Neuronal stem cell (in vitro differentiated cells): ENCODE measurements at regions not wholly inside any gene's neighbourhood (a gene's known extent, or its start where the extent isn't known, plus 50 kb on each side); places are given as distances from the start of the nearest gene placed in this dataset.
"Not testable (repeated sequence)": the region's sequence is repeated elsewhere in the genome, so short reads cannot be mapped to it uniquely, and the experiment has no call there.

ENCODE experiments used
- DNase-seq: peaks from one replicate; pipeline ENCODE4 v3.0.0-alpha.2; 2013; ENCODE audit warnings: low spot score
- H2AFZ ChIP-seq: one replicate; pipeline ENCODE4 v1.6.1; 2013; ENCODE audit warnings: mild to moderate bottlenecking, low read length, inconsistent platforms
- H2AK5ac ChIP-seq: 2 replicates; pipeline ENCODE4 v1.6.1; 2013; ENCODE audit warnings: low read depth, mild to moderate bottlenecking, inconsistent platforms, low read length, moderate library complexity, mixed read lengths
- H2BK120ac ChIP-seq: 2 replicates; pipeline ENCODE4 v1.6.1; 2013; ENCODE audit warnings: low read depth, mild to moderate bottlenecking, inconsistent platforms, low read length, moderate library complexity, mixed read lengths
- H2BK12ac ChIP-seq: one replicate; pipeline ENCODE4 v1.6.1; 2013; ENCODE audit warnings: low read length, inconsistent platforms
- H2BK15ac ChIP-seq: 2 replicates; pipeline ENCODE4 v1.6.1; 2013; ENCODE audit warnings: mild to moderate bottlenecking, low read length, inconsistent platforms, mixed read lengths
- H2BK5ac ChIP-seq: one replicate; pipeline ENCODE4 v1.6.1; 2013; ENCODE audit warnings: inconsistent platforms, mild to moderate bottlenecking, low read length, moderate library complexity
- H3K14ac ChIP-seq: one replicate; pipeline ENCODE4 v1.6.1; 2013; ENCODE audit warnings: low read length, inconsistent platforms
- H3K18ac ChIP-seq: 2 replicates; pipeline ENCODE4 v1.6.1; 2013; ENCODE audit warnings: low read length, inconsistent platforms
- H3K23ac ChIP-seq: 2 replicates; pipeline ENCODE4 v1.6.1; 2013; ENCODE audit warnings: low read depth, mild to moderate bottlenecking, mixed read lengths, low read length, inconsistent platforms; ENCODE audit not compliant: poor library complexity
- H3K27ac ChIP-seq: replicated peaks from 3 replicates; pipeline ENCODE4 v1.5.1; 2013; ENCODE audit warnings: low read length, inconsistent platforms
- H3K27me3 ChIP-seq, 3 experiments: 2 replicates each; pipeline ENCODE4 v1.6.1; 2013; ENCODE audit warnings: low read length in 3 of 3, mild to moderate bottlenecking in 2 of 3, inconsistent platforms in 1 of 3, low read depth in 1 of 3, mixed read lengths in 1 of 3, moderate library complexity in 1 of 3; ENCODE audit not compliant: control insufficient read depth in 3 of 3, insufficient read depth in 3 of 3
- H3K36me3 ChIP-seq, 2 donors: replicated peaks in 1 of 2; 2 replicates each; pipeline ENCODE4 v1.6.1; 2013; ENCODE audit warnings: low read length in 2 of 2; ENCODE audit not compliant: control insufficient read depth in 2 of 2, insufficient read depth in 2 of 2
- H3K4ac ChIP-seq: 2 replicates; pipeline ENCODE4 v1.6.1; 2013; ENCODE audit warnings: inconsistent platforms, mild to moderate bottlenecking, low read length, moderate library complexity
- H3K4me1 ChIP-seq, 2 donors: 1 replicate in 1 of 2; 2 replicates in 1 of 2; pipeline ENCODE4 v1.6.1; 2013; ENCODE audit warnings: low read length in 2 of 2, low read depth in 1 of 2; ENCODE audit not compliant: control insufficient read depth in 2 of 2, insufficient read depth in 1 of 2
- H3K4me2 ChIP-seq: one replicate; pipeline ENCODE4 v1.6.1; 2013; ENCODE audit warnings: mild to moderate bottlenecking, low read length, inconsistent platforms; ENCODE audit not compliant: insufficient read depth, poor library complexity, severe bottlenecking
- H3K4me3 ChIP-seq, 2 donors: 2 replicates each; pipeline ENCODE4 v1.5.1; 2013; ENCODE audit warnings: low read length in 2 of 2, mild to moderate bottlenecking in 2 of 2, inconsistent platforms in 1 of 2, moderate library complexity in 1 of 2
- H3K79me1 ChIP-seq: one replicate; pipeline ENCODE4 v1.6.1; 2013; ENCODE audit warnings: low read depth, mild to moderate bottlenecking, inconsistent platforms, low read length, moderate library complexity
- H3K9ac ChIP-seq: one replicate; pipeline ENCODE4 v1.6.1; 2013; ENCODE audit warnings: mild to moderate bottlenecking, low read depth, low read length, inconsistent platforms; ENCODE audit not compliant: poor library complexity
- H3K9me3 ChIP-seq, 2 donors: replicated peaks in 1 of 2; 2 replicates each; pipeline versions ENCODE3 to v1.6.1; 2013; ENCODE audit warnings: low read length in 2 of 2, mild to moderate bottlenecking in 2 of 2, inconsistent platforms in 1 of 2, low read depth in 1 of 2, mixed read lengths in 1 of 2, moderate library complexity in 1 of 2; ENCODE audit not compliant: control insufficient read depth in 2 of 2, insufficient read depth in 1 of 2
- H4K8ac ChIP-seq: one replicate; pipeline ENCODE4 v1.6.1; 2013; ENCODE audit warnings: low read depth, mild to moderate bottlenecking, inconsistent platforms, low read length, moderate library complexity
- H4K91ac ChIP-seq: one replicate; pipeline ENCODE4 v1.6.1; 2013; ENCODE audit warnings: low read length, low read depth, mild to moderate bottlenecking, inconsistent platforms; ENCODE audit not compliant: poor library complexity
- WGBS, 2 donors: extraction: QIAGEN DNeasy Blood & Tissue Kit; methylation state at CpG; one replicate each; pipeline ENCODE4 v1.1.7; 2013; ENCODE audit warnings: missing lambda C conversion rate in 2 of 2, mixed read lengths in 1 of 2; ENCODE audit not compliant: insufficient read length in 2 of 2, insufficient replicate concordance in 1 of 2; ENCODE audit errors: extremely low coverage in 2 of 2; 5-methylcytosine and 5-hydroxymethylcytosine counted together

GRCh38 chr2:35582637-35583036 is 772.9 kb upstream of the CRIM1 start:
- WGBS, 2 donors, result no CpG with 5 or more reads among the region's 4 CpGs
- H3K4me2 ChIP-seq, result no peak overlapping the region
- no peak overlapping the region for H2BK12ac ChIP-seq

GRCh38 chr2:35580956-35581355 is 774.6 kb upstream of the CRIM1 start:
- Histone ChIP-seq H3K4ac (no peak overlapping the region), H3K23ac (no peak overlapping the region), H3K14ac (no peak overlapping the region), H3K4me3 (no peak overlapping the region), H3K27me3 (no peaks in the 10 kb centered on the region), H2AK5ac (no peak overlapping the region), H4K91ac (no peak overlapping the region), H3K18ac (no peak overlapping the region), H2BK15ac (no peak overlapping the region), H3K9ac (no peak overlapping the region), H3K79me1 (no peaks in the 10 kb centered on the region), H2BK120ac (no peak overlapping the region), H2AFZ (no peak overlapping the region), H3K36me3 (no peaks in the 10 kb centered on the region), H2BK12ac (no peak overlapping the region), H4K8ac (no peak overlapping the region), H3K9me3 (peaks cover 6 to 7% of the 10 kb centered on the region in 2 donors), H3K4me1 (no peaks in the 10 kb centered on the region), H3K27ac (no peak overlapping the region), H3K4me2 (no peak overlapping the region), H2BK5ac (no peak overlapping the region)
- no CpG with 5 or more reads among the region's 2 CpGs for WGBS, 2 donors
- DNase-seq, result no peak

More at GRCh38 chr2:35582637-35583036, 772.9 kb upstream of the CRIM1 start:
- H3K36me3 ChIP-seq, result no peaks in the 10 kb centered on the region
- H3K27ac ChIP-seq, result no peak overlapping the region
- no peaks in the 10 kb centered on the region for H3K4me1 ChIP-seq
- no peak overlapping the region for H2BK15ac ChIP-seq
- no peak overlapping the region for H3K18ac ChIP-seq
- no peak overlapping the region for H2BK5ac ChIP-seq
- H4K8ac ChIP-seq, result no peak overlapping the region
- no peak overlapping the region for H3K14ac ChIP-seq
- no peak overlapping the region for H4K91ac ChIP-seq
- H3K9me3 ChIP-seq, result peaks cover 6 to 10% of the 10 kb centered on the region in 2 donors
- H3K4me3 ChIP-seq, result no peak overlapping the region
- no peaks in the 10 kb centered on the region for H3K27me3 ChIP-seq
- no peak overlapping the region for H3K23ac ChIP-seq
- H3K79me1 ChIP-seq, result no peaks in the 10 kb centered on the region
- DNase-seq, result no peak
- no peak overlapping the region for H3K9ac ChIP-seq
- no peak overlapping the region for H2BK120ac ChIP-seq
- H2AK5ac ChIP-seq, result no peak overlapping the region
- H2AFZ ChIP-seq, result no peak overlapping the region
- H3K4ac ChIP-seq, result no peak overlapping the region

- H2BK5ac ChIP-seq, H2BK120ac ChIP-seq, H2AFZ ChIP-seq, H3K18ac ChIP-seq, H3K9ac ChIP-seq, H3K14ac ChIP-seq, H2BK15ac ChIP-seq, H3K4me3 ChIP-seq, H3K27ac ChIP-seq, H3K9me3 ChIP-seq, H3K4me1 ChIP-seq, H3K79me1 ChIP-seq, H3K36me3 ChIP-seq, H3K23ac ChIP-seq, H4K91ac ChIP-seq, H4K8ac ChIP-seq, H2BK12ac ChIP-seq, H3K27me3 ChIP-seq, DNase-seq, H3K4ac ChIP-seq, H3K4me2 ChIP-seq, H2AK5ac ChIP-seq: not testable (repeated sequence)
- no CpG with 5 or more reads among the region's 14 CpGs for WGBS, 2 donors
Observed at GRCh38 chr2:35568574-35568973, 787.0 kb upstream of the CRIM1 start.

GRCh38 chr2:35562488-35562887 is 793.1 kb upstream of the CRIM1 start:
- H3K9me3 ChIP-seq, result no peaks in the 10 kb centered on the region
- no peak overlapping the region for H3K4me3 ChIP-seq
- H2AFZ ChIP-seq, result no peak overlapping the region
- no peak overlapping the region for H2AK5ac ChIP-seq
- H3K4me2 ChIP-seq, result no peak overlapping the region
- whole genome bisulfite sequencing, 2 donors, result no CpG with 5 or more reads among the region's 2 CpGs
- DNase-seq, result no peak
- no peak overlapping the region for H2BK5ac ChIP-seq
- H3K18ac ChIP-seq, result no peak overlapping the region
- no peak overlapping the region for H3K9ac ChIP-seq
- no peak overlapping the region for H2BK12ac ChIP-seq
- H3K27me3 ChIP-seq, result no peaks in the 10 kb centered on the region
- H4K91ac ChIP-seq, result no peak overlapping the region
- H4K8ac ChIP-seq, result no peak overlapping the region
- no peak overlapping the region for H2BK15ac ChIP-seq
- H3K79me1 ChIP-seq, result no peaks in the 10 kb centered on the region
- no peak overlapping the region for H3K4ac ChIP-seq
- H3K27ac ChIP-seq, result no peak overlapping the region
- H3K14ac ChIP-seq, result no peak overlapping the region
- no peaks in the 10 kb centered on the region for H3K4me1 ChIP-seq
- no peak overlapping the region for H2BK120ac ChIP-seq
- H3K36me3 ChIP-seq, result no peaks in the 10 kb centered on the region
- H3K23ac ChIP-seq, result no peak overlapping the region
